Middle frontal gyrus (tissue), 1 donor: ENCODE measurements at regions not wholly inside any gene's neighbourhood (a gene's known extent, or its start where the extent isn't known, plus 50 kb on each side); places are given as distances from the start of the nearest gene placed in this dataset.
"Not testable (repeated sequence)": the region's sequence is repeated elsewhere in the genome, so short reads cannot be mapped to it uniquely, and the experiment has no call there.

Source experiments
- DNase-seq: peaks from one replicate; pipeline ENCODE4 v3.0.0-alpha.2; 2015; ENCODE audit warnings: low spot score; ENCODE audit errors: extremely low spot score

GRCh38 chr7:90064370-90064769, 89.9 kb upstream of the STEAP1 start:
- no peak for DNase-seq

- DNase-seq: no peak
Observed at GRCh38 chr7:90067171-90067570, 87.1 kb upstream of the STEAP1 start.

GRCh38 chr7:90070238-90070637, 84.0 kb upstream of the STEAP1 start:
- DNase-seq: not testable (repeated sequence)

GRCh38 chr7:90078921-90079320, 75.3 kb upstream of the STEAP1 start:
- no peak for DNase-seq

GRCh38 chr7:90081621-90082020, 72.6 kb upstream of the STEAP1 start:
- DNase-seq: no peak

- DNase-seq: no peak
Observed at GRCh38 chr7:90092506-90092905, 61.8 kb upstream of the STEAP1 start.

- no peak for DNase-seq
Observed at GRCh38 chr7:90094030-90094429, 60.2 kb upstream of the STEAP1 start.
